HG02938 (cell line): ENCODE measurements at regions not wholly inside any gene's neighbourhood (a gene's known extent, or its start where the extent isn't known, plus 50 kb on each side); places are given as distances from the start of the nearest gene placed in this dataset.

ENCODE experiments used
- ATAC-seq: cut with Tn5 transposase; IDR thresholded peaks from one replicate; pipeline ENCODE4 v1.9.1; 2021; ENCODE audit warnings: mild to moderate bottlenecking, moderate library complexity; ENCODE audit not compliant: unreplicated experiment

DNA sequence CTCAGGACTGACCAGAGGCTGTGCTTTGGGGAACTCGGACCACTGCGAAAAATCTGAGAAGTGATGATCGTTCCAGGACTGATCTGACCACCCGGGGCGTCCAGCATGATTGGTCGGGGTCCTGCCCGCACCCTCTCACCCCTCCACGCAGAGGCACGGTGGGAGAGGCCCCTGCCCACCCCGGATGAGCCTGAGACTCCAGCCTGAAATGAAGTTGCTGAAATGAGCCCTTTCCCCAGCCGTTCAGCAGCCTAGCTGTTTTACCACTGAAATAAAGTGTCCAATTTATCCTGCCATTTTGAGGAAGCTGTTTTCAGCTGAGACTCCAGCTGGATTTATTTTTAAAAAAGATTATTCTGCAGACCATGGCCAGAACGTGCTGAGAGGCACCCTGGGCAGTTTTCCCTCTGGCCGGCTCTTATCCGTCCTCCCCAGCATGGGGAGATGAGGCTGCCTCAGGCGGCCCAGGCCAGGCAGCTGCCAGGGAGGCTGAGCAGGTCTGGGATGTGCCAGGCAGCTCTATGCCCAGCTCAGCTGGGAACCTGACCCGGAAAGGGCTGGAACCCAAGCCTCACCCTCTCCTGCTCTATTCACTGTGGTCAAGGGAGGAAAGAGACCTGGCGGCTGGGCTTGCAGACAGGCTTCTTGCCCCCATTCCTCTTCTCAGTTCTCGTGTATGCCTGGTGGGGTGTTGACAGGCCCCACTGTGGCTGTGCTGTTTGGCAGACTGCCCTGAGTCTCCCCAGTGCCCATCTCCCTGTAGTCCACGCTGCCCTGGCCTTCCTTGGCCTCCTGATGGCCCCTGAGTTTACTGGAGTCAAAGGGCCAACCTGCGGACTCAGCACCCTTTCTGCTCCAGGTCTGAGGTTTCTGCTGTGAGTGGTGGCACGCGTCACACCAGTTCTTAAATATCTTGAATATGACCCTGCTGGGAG, 161.0 kb upstream of the B3GAT1 start:
- no peak for ATAC-seq

DNA sequence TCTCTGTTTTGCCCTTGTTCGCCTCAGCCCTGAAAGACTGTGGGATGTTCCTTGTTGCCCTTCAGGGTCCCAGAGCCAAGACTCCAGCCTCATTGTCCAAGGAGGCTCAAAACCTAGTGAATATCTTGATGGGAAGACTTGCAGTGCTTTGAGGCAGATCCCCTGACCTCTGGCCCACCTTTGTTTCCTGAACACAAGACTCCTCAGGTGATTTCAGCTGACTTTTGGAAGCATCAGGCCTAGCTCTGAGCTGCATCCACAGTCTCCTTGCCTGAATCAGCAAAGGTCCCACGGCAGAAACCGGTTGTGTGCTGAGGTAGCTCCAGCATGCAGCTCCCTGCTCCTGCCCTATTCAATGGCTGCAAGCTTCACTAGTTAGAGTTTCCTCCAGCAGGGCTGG, 159.3 kb upstream of the B3GAT1 start:
- ATAC-seq = no peak

DNA sequence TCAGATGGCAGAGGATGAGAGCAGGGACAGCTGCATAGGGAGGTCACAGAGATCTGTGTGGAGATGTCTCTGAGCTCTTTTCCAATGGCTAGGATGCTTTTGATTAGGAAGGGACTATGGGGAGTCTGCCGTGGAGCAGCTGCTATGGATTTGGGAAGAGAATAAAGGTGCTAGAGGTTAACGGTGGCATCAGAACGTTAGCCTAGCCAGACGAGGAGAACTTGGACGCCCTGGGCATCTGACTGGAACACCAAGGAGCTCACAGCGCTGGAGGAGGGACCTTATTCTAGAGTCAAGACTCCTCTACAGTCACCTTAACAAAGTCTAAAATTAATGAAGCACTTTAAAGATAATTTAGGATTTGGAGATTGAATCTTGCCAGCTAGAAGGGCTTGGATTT, 157.2 kb upstream of the B3GAT1 start:
- ATAC-seq = no peak

DNA sequence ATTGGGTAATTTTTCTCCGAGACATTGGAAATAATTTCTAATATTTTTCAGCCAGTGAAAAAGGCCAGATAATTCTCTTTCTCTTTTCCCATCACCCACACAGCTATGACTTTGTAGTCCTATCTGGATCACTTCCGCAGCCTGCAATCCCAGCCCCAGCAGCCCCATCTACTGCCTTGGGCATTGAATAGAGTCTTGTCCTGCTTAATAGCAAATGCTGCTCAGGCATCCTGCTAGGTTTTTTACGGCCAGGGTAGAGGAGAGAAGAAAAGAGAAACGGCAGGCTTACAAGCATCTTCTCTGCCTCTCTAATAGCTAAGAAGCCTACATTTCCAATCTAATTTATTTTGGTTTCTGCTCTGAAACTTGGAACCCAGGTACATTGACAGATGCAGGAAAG, 154.3 kb upstream of the B3GAT1 start:
- ATAC-seq = no peak

DNA sequence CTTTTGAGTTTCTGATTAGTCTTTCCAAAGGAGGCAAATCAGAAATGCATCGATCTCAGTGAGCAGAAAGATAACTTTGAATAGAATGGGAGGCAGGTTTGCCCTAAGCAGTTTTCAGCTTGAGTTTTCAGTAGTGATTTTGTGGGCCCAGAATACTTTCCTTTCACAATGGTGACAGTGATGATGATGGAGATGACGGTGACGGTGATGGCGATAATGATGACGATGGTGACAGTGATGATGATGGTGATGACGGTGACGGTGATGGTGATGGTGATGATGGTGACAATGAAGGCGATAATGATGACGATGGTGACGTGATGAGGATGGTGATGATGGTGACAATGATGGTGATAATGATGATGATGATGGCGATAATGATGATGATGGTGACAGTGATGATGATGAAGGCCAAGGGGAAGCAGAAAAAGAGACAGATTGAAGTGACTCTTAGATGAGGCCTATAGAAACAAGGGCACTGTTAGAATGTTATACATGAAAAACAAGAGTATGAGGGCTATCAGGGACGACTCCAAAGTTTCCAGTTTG, 153.4 kb upstream of the B3GAT1 start:
- no peak for ATAC-seq

DNA sequence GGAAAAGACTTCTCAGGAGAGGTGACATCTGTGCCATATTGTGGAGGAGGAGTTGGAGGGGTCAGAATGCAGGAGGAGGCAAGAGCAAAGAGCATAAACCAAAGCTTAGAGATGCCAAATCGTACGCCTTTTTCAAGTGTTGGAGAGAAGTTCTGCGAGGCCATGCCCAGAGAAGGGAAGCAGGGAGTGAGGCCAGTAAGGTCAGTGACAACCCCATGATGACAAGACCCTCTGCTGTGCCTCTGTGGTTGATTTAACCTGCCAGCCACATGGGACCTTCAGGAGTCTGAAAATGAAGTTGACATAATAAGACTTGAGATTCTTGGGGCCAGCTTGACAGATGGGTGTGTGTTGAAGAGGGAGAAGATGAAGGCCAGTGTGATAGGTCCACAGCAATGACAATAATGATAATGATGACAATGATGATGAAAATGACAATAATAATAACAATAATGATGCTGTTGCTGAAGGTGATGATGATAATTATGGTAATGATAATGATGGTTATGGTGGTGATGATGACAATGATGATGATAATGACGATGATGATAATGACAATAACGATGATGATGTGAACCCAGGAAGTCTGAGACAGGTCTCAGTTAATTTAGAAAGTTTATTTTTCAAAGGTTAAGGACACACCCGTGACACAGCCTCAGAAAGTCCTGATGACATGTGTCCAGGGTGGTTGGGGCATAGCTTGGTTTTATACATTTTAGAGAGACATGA, 152.6 kb upstream of the B3GAT1 start:
- ATAC-seq = no peak

DNA sequence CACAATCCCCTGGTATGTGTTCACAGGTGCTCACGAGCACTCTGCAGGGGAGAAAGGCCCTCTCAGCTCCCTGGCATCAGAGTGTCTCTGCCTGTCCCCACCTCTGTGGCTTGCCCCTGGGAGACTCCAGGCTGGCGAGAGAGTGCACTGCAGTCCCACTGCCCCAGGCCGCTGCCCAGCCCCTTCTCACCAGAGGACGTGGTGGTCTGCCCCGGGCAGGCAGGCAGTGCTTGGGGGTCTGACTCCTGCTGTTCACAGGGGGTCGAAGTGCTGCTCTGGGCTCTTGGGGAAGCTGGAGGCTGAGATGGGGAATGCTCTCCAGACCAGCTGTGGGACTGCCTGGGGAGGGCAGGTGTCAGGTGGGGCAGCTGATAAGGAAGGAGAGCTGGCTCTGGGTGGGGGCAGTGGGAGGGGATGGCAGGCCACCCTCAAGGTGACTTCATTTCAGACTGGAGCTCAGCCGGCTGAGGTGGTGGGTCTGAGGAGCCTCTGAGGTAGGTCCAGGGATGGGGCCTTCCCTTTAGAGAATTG, 151.0 kb upstream of the B3GAT1 start:
- ATAC-seq = no peak

DNA sequence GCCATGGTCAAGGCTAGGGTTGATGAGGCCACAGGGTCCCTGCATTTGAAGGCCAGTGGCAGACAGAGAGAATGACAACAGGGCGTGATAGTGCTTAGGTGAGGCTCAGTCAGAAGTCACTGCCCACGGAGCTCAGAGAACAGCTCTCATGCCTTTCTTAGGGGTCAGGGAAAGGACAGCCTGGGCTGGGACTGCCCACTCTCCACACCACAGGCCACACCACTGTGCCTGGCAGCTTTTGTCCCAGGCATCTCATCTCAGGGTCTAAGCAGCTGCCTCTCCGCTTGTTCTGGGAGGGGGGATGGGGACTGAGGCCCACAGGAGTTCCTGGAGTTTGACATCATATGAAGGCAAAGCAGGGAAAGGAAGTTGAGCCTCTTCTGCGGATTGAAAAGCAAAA, 150.2 kb upstream of the B3GAT1 start:
- no peak for ATAC-seq

DNA sequence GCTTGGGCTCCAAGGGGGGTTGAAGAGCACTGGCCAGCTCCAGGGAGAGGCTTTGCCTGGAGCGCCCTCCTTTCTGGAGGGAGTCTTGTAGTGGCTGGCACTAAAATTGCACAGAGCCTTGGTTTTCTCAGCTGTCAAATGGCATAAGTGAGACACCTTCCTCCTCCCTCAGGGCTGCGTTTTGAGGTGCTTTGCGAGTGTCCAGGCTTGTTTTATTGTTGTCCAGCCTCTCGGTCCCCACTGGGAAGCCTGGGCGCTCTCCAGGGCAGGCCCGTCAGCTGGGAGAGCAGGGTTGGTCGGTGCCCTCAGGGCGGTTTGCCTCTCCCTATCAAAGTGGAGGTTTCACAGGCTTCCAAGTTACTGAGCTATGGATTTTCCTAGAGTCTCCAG, 149.3 kb upstream of the B3GAT1 start:
- ATAC-seq = no peak

DNA sequence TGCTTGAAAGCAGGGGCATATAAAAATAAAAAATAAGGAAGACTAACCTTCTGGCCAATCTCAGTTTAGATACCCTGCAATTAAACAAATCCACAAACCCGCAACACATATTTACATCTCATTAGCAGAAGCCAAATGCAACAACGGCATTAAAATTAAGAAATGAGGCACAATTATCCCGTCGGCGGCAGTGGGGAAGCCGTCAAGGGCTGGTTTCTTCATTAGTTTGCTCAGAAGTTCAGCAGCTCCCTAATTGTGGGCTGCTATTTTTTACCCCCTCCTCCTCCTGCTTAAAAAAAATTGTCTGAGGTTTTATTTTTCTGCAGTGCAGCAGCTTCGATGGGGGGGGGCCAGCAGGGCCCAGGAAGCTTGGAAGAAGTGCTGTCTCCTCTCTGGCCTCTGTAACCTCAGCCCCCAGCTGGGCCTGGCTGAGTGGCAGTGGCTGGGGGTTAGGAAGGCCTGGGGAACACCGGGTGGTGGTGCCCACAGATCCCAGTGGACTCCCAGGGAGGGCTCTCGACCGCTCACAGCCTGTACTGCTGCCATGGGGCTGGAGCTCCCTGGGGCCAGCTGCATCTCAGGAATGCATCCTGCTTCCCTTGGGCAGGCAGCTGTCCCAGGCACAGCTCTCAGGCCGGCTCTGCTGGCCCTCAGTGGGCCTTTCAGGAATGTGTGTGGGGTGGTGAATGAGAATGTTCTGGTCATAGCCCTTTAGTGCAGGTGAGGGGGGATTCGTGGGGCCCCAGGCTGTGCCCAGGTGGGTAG, 148.7 kb upstream of the B3GAT1 start:
- no peak for ATAC-seq

DNA sequence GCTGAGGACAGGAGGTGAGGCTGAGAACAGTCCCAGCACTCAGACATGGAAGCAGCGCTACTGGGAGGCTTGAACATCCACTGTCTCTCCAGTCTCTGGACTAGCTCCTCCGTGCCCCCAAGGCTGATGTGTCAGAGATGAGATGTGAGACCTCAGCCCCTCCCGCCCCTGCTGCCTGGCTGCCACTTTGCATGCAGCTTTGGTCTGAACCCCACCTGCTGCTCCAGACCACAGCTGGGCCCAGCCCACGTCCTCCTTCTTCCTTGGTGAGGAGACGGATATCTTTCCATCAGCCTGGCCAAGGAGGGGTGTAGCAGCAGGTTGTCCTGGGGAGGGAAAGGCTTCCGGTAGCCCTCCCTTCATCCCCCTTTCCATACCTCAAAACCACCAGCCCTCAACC, 148.0 kb upstream of the B3GAT1 start:
- ATAC-seq = no peak

DNA sequence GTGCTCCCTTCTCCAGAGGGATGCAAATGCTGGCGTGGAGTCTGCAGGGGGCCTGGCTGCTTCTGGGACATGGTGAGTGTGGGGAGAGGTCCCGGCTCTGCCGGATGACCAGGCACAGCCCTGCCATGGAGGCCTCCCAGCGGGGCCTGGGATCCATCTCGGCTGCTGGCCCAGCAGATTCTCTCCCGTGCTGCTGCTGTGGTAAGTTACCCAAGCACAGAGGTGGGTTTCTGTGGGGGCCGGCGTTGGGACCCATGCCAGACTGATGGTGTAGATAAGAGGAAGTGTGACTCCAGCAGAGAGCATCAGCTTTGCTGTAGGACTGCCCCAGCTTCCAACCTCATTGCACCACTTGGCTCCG, 147.5 kb upstream of the B3GAT1 start:
- no peak for ATAC-seq

DNA sequence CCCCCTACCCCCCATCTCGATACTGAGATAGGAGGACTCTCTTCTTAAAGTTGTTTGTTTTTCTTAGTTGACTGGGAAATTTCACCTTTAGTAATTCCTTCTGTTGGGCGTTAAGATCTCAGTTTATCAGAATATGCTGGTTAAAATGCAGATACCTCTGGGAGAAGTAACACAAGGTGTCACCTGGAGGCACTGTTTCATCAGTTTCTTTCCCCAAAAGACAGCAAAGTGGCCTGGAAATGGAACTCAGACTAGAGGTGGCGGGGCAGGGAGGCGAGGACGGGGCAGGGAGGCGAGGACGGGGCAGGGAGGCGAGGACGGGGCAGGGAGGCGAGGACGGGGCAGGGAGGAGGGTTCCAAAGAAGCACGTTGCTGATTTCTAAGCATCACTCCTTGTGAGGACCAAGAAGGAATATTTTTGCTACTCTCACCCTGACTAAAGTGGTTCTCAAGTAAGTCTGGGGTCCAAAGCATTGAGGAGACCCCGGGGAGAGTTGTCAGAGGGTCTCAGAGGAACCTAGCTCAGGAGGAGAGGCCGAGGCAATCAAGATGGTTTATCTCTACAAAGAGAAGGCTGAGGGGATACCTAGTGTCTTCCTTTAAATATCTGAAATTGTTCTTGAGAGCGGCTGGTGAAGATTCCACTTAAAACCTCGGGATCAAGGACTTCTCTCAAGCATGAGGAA, 147.0 kb upstream of the B3GAT1 start:
- no peak for ATAC-seq

DNA sequence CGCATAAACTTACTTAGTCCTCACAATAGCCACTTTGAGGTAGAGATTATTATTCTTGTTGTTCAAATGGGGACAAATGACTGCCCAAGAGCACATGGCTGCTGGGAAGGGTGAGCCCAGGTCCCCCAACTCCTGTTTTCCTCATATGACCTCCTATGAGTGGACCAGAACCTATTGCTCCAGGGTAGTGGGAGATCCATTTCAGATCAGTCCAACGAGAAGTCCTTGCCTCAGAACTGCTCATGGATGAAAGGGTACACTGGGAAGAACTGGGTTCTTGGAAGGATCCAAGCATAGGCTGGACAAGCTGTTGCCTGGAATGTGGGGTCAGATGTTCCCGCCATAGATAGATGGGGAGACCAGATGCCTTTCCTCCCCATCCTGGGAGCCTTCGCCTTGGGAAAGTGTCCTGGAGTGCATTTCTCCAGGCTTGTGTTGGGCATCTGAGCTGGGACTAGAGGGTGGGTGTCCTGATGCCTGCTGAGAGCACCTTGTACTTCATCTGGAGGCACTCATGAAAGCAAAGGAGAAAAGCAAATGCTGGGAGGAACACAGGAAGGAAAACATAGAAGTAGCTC, 146.3 kb upstream of the B3GAT1 start:
- ATAC-seq = no peak

DNA sequence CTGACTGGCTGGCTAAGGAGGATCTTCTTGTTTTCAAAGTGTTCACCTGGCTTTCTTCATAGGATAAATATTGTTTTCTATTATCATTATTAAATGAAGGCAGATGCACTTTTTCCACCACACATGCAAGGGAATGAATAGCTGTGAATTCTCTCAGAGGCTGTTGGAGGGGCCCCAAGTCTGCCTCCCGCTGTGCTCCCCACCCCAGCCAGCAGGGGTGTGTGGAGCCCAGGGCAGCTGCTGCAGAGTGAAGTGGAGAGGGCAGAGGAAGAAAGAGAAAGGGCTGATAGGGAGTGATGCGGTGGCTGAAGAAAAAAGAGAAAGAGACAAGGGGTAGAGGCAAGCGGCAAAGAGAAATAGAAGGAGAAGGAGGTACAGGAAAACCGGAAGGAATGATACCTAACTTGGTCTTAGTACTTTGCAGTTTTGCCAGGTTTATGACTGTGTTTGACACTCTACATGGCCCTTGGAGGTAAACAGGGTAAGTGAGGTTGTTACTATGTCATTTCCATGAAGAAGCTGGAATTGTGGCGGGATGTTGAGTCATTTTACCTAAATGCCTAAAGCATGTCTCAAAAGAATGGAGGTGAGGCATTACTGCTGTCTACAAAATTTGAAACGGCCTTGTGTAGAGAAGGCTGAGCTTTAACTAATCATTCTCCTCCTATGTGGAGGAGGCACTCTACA, 145.7 kb upstream of the B3GAT1 start:
- no peak for ATAC-seq

DNA sequence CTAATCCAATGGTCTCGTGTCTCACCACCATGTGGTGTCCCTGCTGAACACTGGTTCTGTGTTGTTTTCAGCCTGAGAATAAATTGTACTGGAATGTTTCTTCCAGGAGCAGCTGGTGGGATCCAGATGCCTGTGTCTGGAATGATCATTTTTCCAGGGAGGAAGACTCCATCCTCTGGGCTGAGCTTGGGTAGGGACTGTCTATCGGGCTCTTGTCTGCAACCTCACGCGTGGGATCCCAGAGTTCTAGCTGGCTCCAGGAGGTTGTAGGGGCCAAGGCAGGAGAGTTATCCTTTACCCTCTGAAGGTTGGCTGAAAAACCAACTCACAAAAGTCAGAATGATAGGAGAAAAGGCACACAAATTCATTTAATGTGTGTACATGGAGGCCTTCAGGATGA, 144.1 kb upstream of the B3GAT1 start:
- no peak for ATAC-seq

DNA sequence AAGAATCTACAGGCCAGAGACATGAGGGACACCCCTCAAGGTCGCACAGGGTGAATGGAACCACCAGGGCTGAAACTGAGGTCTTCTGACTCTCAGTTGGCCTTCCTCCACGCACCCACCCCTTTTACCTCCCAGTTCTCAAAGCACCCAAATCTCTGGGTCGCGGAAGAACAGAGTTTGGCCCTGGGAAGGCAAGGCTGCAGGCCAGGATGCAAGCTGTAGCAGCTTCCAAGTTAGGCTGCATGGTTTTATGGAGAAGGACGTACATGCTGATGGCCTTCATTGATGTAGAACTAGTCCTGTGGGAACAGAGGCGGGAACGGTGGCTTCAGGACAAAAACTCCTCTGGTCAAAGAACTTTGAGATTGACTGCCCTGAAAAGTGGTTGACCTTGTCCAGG, 143.5 kb upstream of the B3GAT1 start:
- no peak for ATAC-seq

DNA sequence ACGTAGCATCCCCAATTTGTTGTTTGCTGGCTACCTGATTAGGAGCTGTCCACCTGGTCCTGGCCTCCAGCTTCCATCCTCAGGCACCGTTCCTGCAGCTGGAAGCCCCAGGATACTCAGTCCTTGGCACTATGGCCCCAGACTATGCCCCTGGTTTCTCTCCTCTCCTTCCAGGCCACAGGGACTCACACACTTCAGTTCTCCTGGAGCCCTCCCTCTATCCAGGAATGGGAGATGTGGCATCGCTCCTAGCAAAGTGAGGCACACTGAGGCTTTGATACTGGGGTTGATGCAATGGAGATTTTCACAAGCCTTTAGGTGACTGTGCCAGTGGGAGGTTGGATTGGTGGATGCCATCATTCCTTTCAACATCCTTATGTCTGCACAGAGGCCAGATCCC, 142.8 kb upstream of the B3GAT1 start:
- ATAC-seq = no peak

DNA sequence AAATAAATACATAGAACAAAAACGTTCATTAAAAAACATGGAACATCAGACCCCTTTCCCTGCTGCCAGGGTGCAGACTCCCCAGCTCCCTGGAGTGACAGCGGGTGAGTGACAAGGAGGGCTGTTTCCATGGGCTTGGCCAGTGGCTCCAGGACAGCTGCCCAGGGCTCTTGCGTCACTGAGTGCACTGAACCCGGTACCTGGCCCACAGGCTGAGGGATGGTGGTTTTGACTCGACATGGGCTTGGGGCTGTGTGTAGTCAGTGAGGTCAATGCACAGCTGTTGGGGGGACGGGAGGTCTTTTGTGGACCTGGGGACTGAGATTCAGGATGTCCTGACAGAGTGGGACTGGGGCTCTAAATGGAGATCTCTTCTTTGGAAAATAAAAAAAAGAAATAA, 142.1 kb upstream of the B3GAT1 start:
- ATAC-seq = no peak

DNA sequence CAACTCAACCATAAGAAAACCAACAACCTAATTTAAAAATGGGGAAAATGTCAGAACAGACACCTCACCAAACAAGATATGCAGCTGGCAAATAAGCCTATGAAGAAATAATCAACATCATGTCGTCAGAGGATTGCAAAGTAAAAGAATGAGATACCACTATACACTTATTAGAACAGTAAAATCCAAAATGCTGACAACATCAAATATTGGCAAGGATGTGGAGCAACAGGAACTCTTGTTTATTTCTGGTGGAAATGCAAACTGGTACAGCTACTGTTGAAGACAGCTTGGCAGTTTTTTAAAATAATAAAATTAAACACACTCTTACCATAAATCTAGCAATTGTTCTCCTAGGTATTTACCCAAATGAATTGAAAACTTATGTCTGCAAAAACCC, 140.7 kb upstream of the B3GAT1 start:
- ATAC-seq = no peak
